Left lung (tissue), 4 donors: ENCODE measurements at regions not wholly inside any gene's neighbourhood (a gene's known extent, or its start where the extent isn't known, plus 50 kb on each side); places are given as distances from the start of the nearest gene placed in this dataset.

ENCODE experiments used
- ATAC-seq: fragments of 200-7000 bp; cut with Tn5 transposase; one replicate; pipeline ENCODE4 v1.9.1; 2020; ENCODE audit warnings: moderate library complexity
- DNase-seq, 4 donors: peaks; one replicate each; pipeline ENCODE4 v3.0.0-alpha.2; 2013 to 2020
- H3K27ac ChIP-seq, 2 donors: fragments of 200-600 bp; sonication (generic) in 1 of 2; one replicate each; pipeline versions ENCODE4 v1.5.0 to v1.8.0; 2020 to 2021
- H3K27me3 ChIP-seq, 2 donors: fragments of 200-600 bp; sonication (generic) in 1 of 2; one replicate each; pipeline versions ENCODE4 v1.5.0 to v1.8.0; 2020 to 2021
- H3K36me3 ChIP-seq, 2 donors: fragments of 200-600 bp; sonication (generic) in 1 of 2; one replicate each; pipeline versions ENCODE4 v1.5.0 to v1.8.0; 2020 to 2021
- H3K4me1 ChIP-seq, 2 donors: fragments of 200-600 bp; one replicate each; pipeline ENCODE4 v1.8.0; 2021
- H3K4me3 ChIP-seq, 2 donors: fragments of 200-600 bp; sonication (generic) in 1 of 2; one replicate each; pipeline versions ENCODE4 v1.5.0 to v1.8.0; 2020 to 2021; ENCODE audit warnings: mild to moderate bottlenecking in 1 of 2
- H3K9me3 ChIP-seq, 2 donors: fragments of 200-600 bp; sonication (generic) in 1 of 2; one replicate each; pipeline versions ENCODE4 v1.5.0 to v1.8.0; 2020 to 2021
- CTCF ChIP-seq, 2 donors: fragments of 200-600 bp; sonication (generic) in 1 of 2; IDR thresholded peaks; one replicate each; pipeline versions ENCODE4 v1.5.0 to v1.8.0; 2021; ENCODE audit warnings: antibody characterized with exemption in 2 of 2
- intact Hi-C, 2 donors: fragments of 100-400 bp; cut with DNase I; formaldehyde crosslinking; loops; one replicate each; pipeline versions ENCODE4 v1.11.2 to v1.14.2; 2022
- donor health status: DM: no; HTN: yes; CAD: no.
- donor health status: DM: no; HTN: no; CAD: no.

- Histone ChIP-seq H3K36me3 (no peaks in the 10 kb centered on the region), H3K4me3 (no peak overlapping the region), H3K9me3 (no peaks in the 10 kb centered on the region), H3K4me1 (peaks cover 0 to 39% of the 10 kb centered on the region in 2 donors), H3K27ac (peak overlapping the region in 1 of 2 donors; percentile 57), H3K27me3 (no peaks in the 10 kb centered on the region)
- peak; percentile 85 for ATAC-seq
- TF ChIP-seq CTCF (IDR thresholded peaks at IDR 0.05), result no peak
- intact Hi-C loops, result no loop called here
- DNase-seq, result peak in 1 of 4 donors; percentile 67
Observed at GRCh38 chr20:40323361-40323794, 365.7 kb downstream of the MAFB start.

- DNase-seq (no peak), ATAC-seq (peak; percentile 10)
- no peaks in the 10 kb centered on the region for H3K9me3 ChIP-seq
- H3K27ac ChIP-seq, result peak overlapping the region in 1 of 2 donors; percentile 57
- no peaks in the 10 kb centered on the region for H3K27me3 ChIP-seq
- intact Hi-C loops, result no loop called here
- H3K36me3 ChIP-seq, result no peaks in the 10 kb centered on the region
- H3K4me1 ChIP-seq, result peaks cover 0 to 39% of the 10 kb centered on the region in 2 donors
- no peak for TF ChIP-seq CTCF (IDR thresholded peaks at IDR 0.05)
- no peak overlapping the region for H3K4me3 ChIP-seq
Observed at GRCh38 chr20:40322941-40323340, 366.1 kb downstream of the MAFB start.

- intact Hi-C loops, result no loop called here
- Histone ChIP-seq H3K9me3 (no peaks in the 10 kb centered on the region), H3K27me3 (no peaks in the 10 kb centered on the region), H3K4me3 (no peak overlapping the region), H3K4me1 (peaks cover 0 to 23% of the 10 kb centered on the region in 2 donors), H3K27ac (no peak overlapping the region), H3K36me3 (no peaks in the 10 kb centered on the region)
- ATAC-seq (no peak), DNase-seq (no peak)
- no peak for TF ChIP-seq CTCF (IDR thresholded peaks at IDR 0.05)
Observed at GRCh38 chr20:40320517-40321011, 368.5 kb downstream of the MAFB start.

GRCh38 chr20:40319741-40320516 lies 369.1 kb downstream of the MAFB start:
- DNase-seq (no peak), ATAC-seq (no peak)
- H3K27me3 ChIP-seq, result no peaks in the 10 kb centered on the region
- H3K27ac ChIP-seq, result no peak overlapping the region
- H3K9me3 ChIP-seq, result no peaks in the 10 kb centered on the region
- intact Hi-C loops, result no loop called here
- peaks cover 0 to 18% of the 10 kb centered on the region in 2 donors for H3K4me1 ChIP-seq
- H3K4me3 ChIP-seq, result no peak overlapping the region
- no peak for TF ChIP-seq CTCF (IDR thresholded peaks at IDR 0.05)
- H3K36me3 ChIP-seq, result no peaks in the 10 kb centered on the region

- intact Hi-C loops, result no loop called here
- DNase-seq, result no peak
- Histone ChIP-seq H3K4me1 (peaks cover 0 to 17% of the 10 kb centered on the region in 2 donors), H3K27me3 (no peaks in the 10 kb centered on the region), H3K27ac (no peak overlapping the region), H3K4me3 (no peak overlapping the region), H3K36me3 (no peaks in the 10 kb centered on the region), H3K9me3 (no peaks in the 10 kb centered on the region)
- no peak for TF ChIP-seq CTCF (IDR thresholded peaks at IDR 0.05)
- no peak for ATAC-seq
Observed at GRCh38 chr20:40319056-40319455, 370.0 kb downstream of the MAFB start.
